DND-41 (cell line): ENCODE measurements at regions not wholly inside any gene's neighbourhood (a gene's known extent, or its start where the extent isn't known, plus 50 kb on each side); places are given as distances from the start of the nearest gene placed in this dataset.

Source experiments
- CTCF ChIP-seq: IDR thresholded peaks from 2 replicates; pipeline ENCODE4 v1.5.1; 2012; ENCODE audit warnings: borderline replicate concordance, low read length, moderate library complexity, mild to moderate bottlenecking; ENCODE audit not compliant: poor library complexity, severe bottlenecking; ENCODE audit errors: extremely low read depth
- EZH2 ChIP-seq: IDR thresholded peaks from 3 replicates; pipeline ENCODE4 v1.6.1; 2012; ENCODE audit warnings: borderline replicate concordance, low read depth, mild to moderate bottlenecking, moderate library complexity, low read length, inconsistent platforms; ENCODE audit not compliant: severe bottlenecking

- TF ChIP-seq CTCF (no peak), EZH2 (no peak)
These were observed 76.4 kb upstream of the TAPT1 start for GRCh38 chr4:16302648-16303047.
